Nephron progenitor cell (in vitro differentiated cells): ENCODE measurements at regions not wholly inside any gene's neighbourhood (a gene's known extent, or its start where the extent isn't known, plus 50 kb on each side); places are given as distances from the start of the nearest gene placed in this dataset.

ENCODE experiments used
- DNase-seq: peaks from one replicate; pipeline ENCODE4 v3.0.0; 2021
- H3K27ac Mint-ChIP-seq: 2 replicates; pipeline ENCODE4 v1.8.0; 2021; ENCODE audit warnings: mild to moderate bottlenecking, moderate library complexity, mixed read lengths
- H3K27me3 Mint-ChIP-seq: 2 replicates; pipeline ENCODE4 v1.8.0; 2021; ENCODE audit warnings: mild to moderate bottlenecking, low read depth, mixed read lengths; ENCODE audit not compliant: poor library complexity
- H3K36me3 Mint-ChIP-seq: 2 replicates; pipeline ENCODE4 v1.8.0; 2021; ENCODE audit warnings: low read depth, mixed read lengths
- H3K4me1 Mint-ChIP-seq: 2 replicates; pipeline ENCODE4 v1.8.0; 2021; ENCODE audit warnings: mixed read lengths
- H3K4me3 Mint-ChIP-seq: 2 replicates; pipeline ENCODE4 v1.8.0; 2021; ENCODE audit warnings: mild to moderate bottlenecking, moderate library complexity, mixed read lengths
- H3K9me3 Mint-ChIP-seq: 2 replicates; pipeline ENCODE4 v1.8.0; 2021; ENCODE audit warnings: mild to moderate bottlenecking, moderate library complexity, mixed read lengths
- TF ChIP-seq, protein P1 (sequence below): fragments of 200-600 bp; sonication (generic); IDR thresholded peaks from 2 replicates; pipeline ENCODE4 v1.5.0; 2021; ENCODE audit warnings: antibody characterized with exemption

DNA sequence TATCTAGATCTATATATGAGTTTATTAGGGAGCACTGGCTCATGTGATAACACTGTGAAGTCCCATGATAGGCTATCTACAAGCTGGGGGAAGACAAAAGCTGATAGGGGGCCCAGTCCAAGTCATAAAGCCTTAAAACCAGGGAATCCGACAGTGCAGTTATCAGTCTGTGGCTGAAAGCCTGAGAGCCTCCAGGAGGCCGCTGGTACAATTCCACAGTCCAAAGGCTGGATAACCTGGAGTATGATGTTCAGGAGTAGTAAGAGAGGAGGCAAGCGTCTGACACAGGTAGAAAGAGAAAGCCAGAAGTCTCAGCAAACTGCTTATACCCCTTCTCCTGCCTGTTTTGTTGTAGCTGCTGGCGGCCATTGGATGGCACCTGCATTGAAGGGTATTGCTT is 177.6 kb upstream of the SPRY1 start:
- H3K9me3 Mint-ChIP-seq = peaks cover 4% of the 10 kb centered on the region
- H3K4me3 Mint-ChIP-seq = no peak overlapping the region
- no peak for DNase-seq
- H3K27me3 Mint-ChIP-seq = peaks cover 2% of the 10 kb centered on the region
- H3K36me3 Mint-ChIP-seq = peaks cover 10% of the 10 kb centered on the region
- H3K4me1 Mint-ChIP-seq = peaks cover 20% of the 10 kb centered on the region
- H3K27ac Mint-ChIP-seq = peak overlapping the region; percentile 12
- TF ChIP-seq, protein P1, sequence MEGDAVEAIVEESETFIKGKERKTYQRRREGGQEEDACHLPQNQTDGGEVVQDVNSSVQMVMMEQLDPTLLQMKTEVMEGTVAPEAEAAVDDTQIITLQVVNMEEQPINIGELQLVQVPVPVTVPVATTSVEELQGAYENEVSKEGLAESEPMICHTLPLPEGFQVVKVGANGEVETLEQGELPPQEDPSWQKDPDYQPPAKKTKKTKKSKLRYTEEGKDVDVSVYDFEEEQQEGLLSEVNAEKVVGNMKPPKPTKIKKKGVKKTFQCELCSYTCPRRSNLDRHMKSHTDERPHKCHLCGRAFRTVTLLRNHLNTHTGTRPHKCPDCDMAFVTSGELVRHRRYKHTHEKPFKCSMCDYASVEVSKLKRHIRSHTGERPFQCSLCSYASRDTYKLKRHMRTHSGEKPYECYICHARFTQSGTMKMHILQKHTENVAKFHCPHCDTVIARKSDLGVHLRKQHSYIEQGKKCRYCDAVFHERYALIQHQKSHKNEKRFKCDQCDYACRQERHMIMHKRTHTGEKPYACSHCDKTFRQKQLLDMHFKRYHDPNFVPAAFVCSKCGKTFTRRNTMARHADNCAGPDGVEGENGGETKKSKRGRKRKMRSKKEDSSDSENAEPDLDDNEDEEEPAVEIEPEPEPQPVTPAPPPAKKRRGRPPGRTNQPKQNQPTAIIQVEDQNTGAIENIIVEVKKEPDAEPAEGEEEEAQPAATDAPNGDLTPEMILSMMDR = no peak

- Mint-ChIP-seq H3K27ac (no peak overlapping the region), H3K4me1 (peaks cover 17% of the 10 kb centered on the region), H3K9me3 (peaks cover 18% of the 10 kb centered on the region), H3K27me3 (no peaks in the 10 kb centered on the region), H3K4me3 (no peak overlapping the region), H3K36me3 (peaks cover 23% of the 10 kb centered on the region)
- no peak for DNase-seq
- TF ChIP-seq, protein P1 = no peak
Observed at GRCh38 chr4:123229286-123229685, 167.3 kb upstream of the SPRY1 start.

- no peaks in the 10 kb centered on the region for H3K27me3 Mint-ChIP-seq
- no peak overlapping the region for H3K27ac Mint-ChIP-seq
- DNase-seq = no peak
- H3K4me3 Mint-ChIP-seq = no peak overlapping the region
- peaks cover 17% of the 10 kb centered on the region for H3K4me1 Mint-ChIP-seq
- TF ChIP-seq, protein P1 = no peak
- peaks cover 14% of the 10 kb centered on the region for H3K9me3 Mint-ChIP-seq
- H3K36me3 Mint-ChIP-seq = peaks cover 18% of the 10 kb centered on the region
Observed at GRCh38 chr4:123230061-123230460, 166.5 kb upstream of the SPRY1 start.

DNA sequence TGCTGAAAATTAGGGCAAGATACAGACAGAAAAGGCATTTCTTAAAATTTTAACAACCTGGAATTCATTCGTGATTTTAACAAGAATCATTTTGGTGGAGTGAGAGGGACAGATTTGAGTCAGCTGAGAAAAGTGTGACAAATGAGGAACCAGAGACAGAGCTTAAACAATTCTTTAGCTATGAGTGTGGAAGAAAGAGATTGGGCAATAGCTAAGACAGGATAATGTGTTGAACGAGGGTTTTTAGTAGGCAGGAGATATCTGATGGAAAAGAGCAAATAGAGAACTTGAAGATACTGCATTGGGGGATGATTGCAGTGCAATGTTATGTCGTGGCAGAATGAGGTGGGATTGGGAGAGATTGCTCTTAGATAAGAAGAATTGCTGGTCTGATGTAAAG is 164.2 kb upstream of the SPRY1 start:
- H3K4me3 Mint-ChIP-seq = no peak overlapping the region
- peaks cover 16% of the 10 kb centered on the region for H3K36me3 Mint-ChIP-seq
- H3K4me1 Mint-ChIP-seq = peaks cover 17% of the 10 kb centered on the region
- peaks cover 3% of the 10 kb centered on the region for H3K9me3 Mint-ChIP-seq
- TF ChIP-seq, protein P1 = no peak
- peak overlapping the region; percentile 26 for H3K27ac Mint-ChIP-seq
- no peaks in the 10 kb centered on the region for H3K27me3 Mint-ChIP-seq
- no peak for DNase-seq

GRCh38 chr4:123233136-123233768 is 163.3 kb upstream of the SPRY1 start:
- Mint-ChIP-seq H3K4me3 (no peak overlapping the region), H3K27me3 (no peaks in the 10 kb centered on the region), H3K4me1 (peaks cover 17% of the 10 kb centered on the region), H3K36me3 (peaks cover 20% of the 10 kb centered on the region), H3K9me3 (peaks cover 3% of the 10 kb centered on the region), H3K27ac (no peak overlapping the region)
- DNase-seq = no peak
- TF ChIP-seq, protein P1 = no peak

- no peak overlapping the region for H3K4me3 Mint-ChIP-seq
- peaks cover 17% of the 10 kb centered on the region for H3K4me1 Mint-ChIP-seq
- H3K27me3 Mint-ChIP-seq = no peaks in the 10 kb centered on the region
- H3K27ac Mint-ChIP-seq = no peak overlapping the region
- TF ChIP-seq, protein P1 = no peak
- DNase-seq = no peak
- H3K9me3 Mint-ChIP-seq = peaks cover 18% of the 10 kb centered on the region
- peaks cover 34% of the 10 kb centered on the region for H3K36me3 Mint-ChIP-seq
Observed at GRCh38 chr4:123234955-123235354, 161.6 kb upstream of the SPRY1 start.
